Transverse colon (tissue), 4 donors: ENCODE measurements at regions not wholly inside any gene's neighbourhood (a gene's known extent, or its start where the extent isn't known, plus 50 kb on each side); places are given as distances from the start of the nearest gene placed in this dataset.

Experiments used
- DNase-seq: peaks from one replicate; pipeline ENCODE4 v3.0.0-alpha.2; 2019
- H3K27ac ChIP-seq, 4 donors: fragments of 200-600 bp; sonication (generic); 2 replicates each; pipeline ENCODE4 v1.5.1; 2016 to 2018; ENCODE audit warnings: inconsistent platforms in 4 of 4
- H3K27me3 ChIP-seq: fragments of 200-600 bp; sonication (generic); 2 replicates; pipeline ENCODE4 v1.5.1; 2017; ENCODE audit warnings: inconsistent platforms
- H3K36me3 ChIP-seq, 4 donors: fragments of 200-600 bp; sonication (generic); 2 replicates each; pipeline ENCODE4 v1.5.1; 2017 to 2019; ENCODE audit warnings: inconsistent platforms in 4 of 4
- H3K4me1 ChIP-seq, 4 donors: fragments of 200-600 bp; sonication (generic); 2 replicates each; pipeline ENCODE4 v1.5.1; 2017 to 2020; ENCODE audit warnings: inconsistent platforms in 4 of 4
- H3K4me3 ChIP-seq, 4 donors: fragments of 200-600 bp; sonication (generic); 1 replicate in 1 of 4; 2 replicates in 3 of 4; pipeline versions ENCODE4 v1.5.1 to v1.6.1; 2017 to 2019; ENCODE audit warnings: inconsistent platforms in 4 of 4
- H3K9me3 ChIP-seq, 2 donors: fragments of 200-600 bp; sonication (generic); 2 replicates each; pipeline ENCODE4 v1.5.1; 2017 to 2019; ENCODE audit warnings: inconsistent platforms in 2 of 2
- EP300 ChIP-seq: sonication (generic); formaldehyde crosslinking; IDR thresholded peaks from one replicate; pipeline ENCODE4 v1.6.1; 2017; ENCODE audit warnings: antibody characterized with exemption, low read depth
- POLR2A ChIP-seq: fragments of 450-650 bp; IDR thresholded peaks from one replicate; pipeline ENCODE4 v1.6.1; 2016; ENCODE audit warnings: antibody characterized with exemption, mild to moderate bottlenecking, moderate library complexity
- POLR2AphosphoS5 ChIP-seq, 3 donors: sonication (generic); formaldehyde crosslinking; IDR thresholded peaks; one replicate each; pipeline ENCODE4 v1.6.1; 2016; ENCODE audit warnings: antibody characterized with exemption in 3 of 3
- WGBS, 2 donors: methylation state at CpG; one replicate each; pipeline ENCODE4 v1.1.5; 2018; ENCODE audit warnings: low coverage in 1 of 2; 5-methylcytosine and 5-hydroxymethylcytosine counted together
- in situ Hi-C, 4 donors: fragments of 200-750 bp; cut with MboI; loops; one replicate each; pipeline versions ENCODE4 v1.15.0 to v1.15.1; 2017; ENCODE audit warnings: low sequenced_read_pairs in 3 of 4, low pct_ligation_motif_present in 1 of 4, low pct_unique_long_range_greater_than_20kb in 1 of 4
- intact Hi-C: fragments of 100-400 bp; cut with DNase I; formaldehyde crosslinking; loops from one replicate; pipeline ENCODE4 v1.15.1; 2023; ENCODE audit warnings: low total_unique reads
- TF ChIP-seq, protein P1 (sequence below), 5 experiments: fragments of 200-600 bp in 3 of 5; fragments of 450-650 bp in 2 of 5; sonication (generic) in 3 of 5; IDR thresholded peaks; 1 replicate in 2 of 5; 2 replicates in 3 of 5; pipeline ENCODE4 v1.5.1; 2016 to 2017; ENCODE audit warnings: antibody characterized with exemption in 5 of 5, inconsistent platforms in 3 of 5, mild to moderate bottlenecking in 2 of 5, moderate library complexity in 1 of 5

DNA sequence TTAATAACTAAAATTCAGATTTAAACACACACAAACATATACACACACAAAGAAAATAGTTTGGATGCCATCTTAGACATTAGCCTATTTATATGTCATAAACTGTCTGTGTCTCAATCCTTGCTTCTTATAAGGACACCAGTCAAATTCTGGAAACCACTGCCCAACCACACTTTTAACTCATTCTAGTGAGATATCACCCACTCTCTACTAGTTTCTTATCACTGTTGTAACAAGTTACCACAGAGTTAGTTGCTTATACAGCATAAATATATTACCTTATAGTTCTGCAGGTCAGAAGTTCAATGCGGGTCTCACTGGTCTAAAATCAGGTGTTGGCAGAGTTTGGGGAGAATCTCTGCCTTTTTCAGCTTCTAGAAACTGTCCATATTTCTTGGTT is 239.1 kb downstream of the MTX2 start:
- peaks cover 0 to 17% (median 10%) of the 10 kb centered on the region in 4 donors for H3K4me1 ChIP-seq
- TF ChIP-seq, protein P1, sequence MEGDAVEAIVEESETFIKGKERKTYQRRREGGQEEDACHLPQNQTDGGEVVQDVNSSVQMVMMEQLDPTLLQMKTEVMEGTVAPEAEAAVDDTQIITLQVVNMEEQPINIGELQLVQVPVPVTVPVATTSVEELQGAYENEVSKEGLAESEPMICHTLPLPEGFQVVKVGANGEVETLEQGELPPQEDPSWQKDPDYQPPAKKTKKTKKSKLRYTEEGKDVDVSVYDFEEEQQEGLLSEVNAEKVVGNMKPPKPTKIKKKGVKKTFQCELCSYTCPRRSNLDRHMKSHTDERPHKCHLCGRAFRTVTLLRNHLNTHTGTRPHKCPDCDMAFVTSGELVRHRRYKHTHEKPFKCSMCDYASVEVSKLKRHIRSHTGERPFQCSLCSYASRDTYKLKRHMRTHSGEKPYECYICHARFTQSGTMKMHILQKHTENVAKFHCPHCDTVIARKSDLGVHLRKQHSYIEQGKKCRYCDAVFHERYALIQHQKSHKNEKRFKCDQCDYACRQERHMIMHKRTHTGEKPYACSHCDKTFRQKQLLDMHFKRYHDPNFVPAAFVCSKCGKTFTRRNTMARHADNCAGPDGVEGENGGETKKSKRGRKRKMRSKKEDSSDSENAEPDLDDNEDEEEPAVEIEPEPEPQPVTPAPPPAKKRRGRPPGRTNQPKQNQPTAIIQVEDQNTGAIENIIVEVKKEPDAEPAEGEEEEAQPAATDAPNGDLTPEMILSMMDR (IDR thresholded peaks at IDR 0.05): no peak
- TF ChIP-seq POLR2A (no peak), POLR2AphosphoS5 (IDR thresholded peaks at IDR 0.05) (no peak), EP300 (no peak)
- DNase-seq: no peak
- no peaks in the 10 kb centered on the region for H3K9me3 ChIP-seq
- intact Hi-C loops: no loop called here
- no peaks in the 10 kb centered on the region for H3K36me3 ChIP-seq
- in situ Hi-C loops: no loop called here
- no peak overlapping the region for H3K4me3 ChIP-seq
- no peak overlapping the region for H3K27ac ChIP-seq
- no peaks in the 10 kb centered on the region for H3K27me3 ChIP-seq
- WGBS, 2 donors: 92 to 100% methylated on average over 1 of the region's 1 CpG

DNA sequence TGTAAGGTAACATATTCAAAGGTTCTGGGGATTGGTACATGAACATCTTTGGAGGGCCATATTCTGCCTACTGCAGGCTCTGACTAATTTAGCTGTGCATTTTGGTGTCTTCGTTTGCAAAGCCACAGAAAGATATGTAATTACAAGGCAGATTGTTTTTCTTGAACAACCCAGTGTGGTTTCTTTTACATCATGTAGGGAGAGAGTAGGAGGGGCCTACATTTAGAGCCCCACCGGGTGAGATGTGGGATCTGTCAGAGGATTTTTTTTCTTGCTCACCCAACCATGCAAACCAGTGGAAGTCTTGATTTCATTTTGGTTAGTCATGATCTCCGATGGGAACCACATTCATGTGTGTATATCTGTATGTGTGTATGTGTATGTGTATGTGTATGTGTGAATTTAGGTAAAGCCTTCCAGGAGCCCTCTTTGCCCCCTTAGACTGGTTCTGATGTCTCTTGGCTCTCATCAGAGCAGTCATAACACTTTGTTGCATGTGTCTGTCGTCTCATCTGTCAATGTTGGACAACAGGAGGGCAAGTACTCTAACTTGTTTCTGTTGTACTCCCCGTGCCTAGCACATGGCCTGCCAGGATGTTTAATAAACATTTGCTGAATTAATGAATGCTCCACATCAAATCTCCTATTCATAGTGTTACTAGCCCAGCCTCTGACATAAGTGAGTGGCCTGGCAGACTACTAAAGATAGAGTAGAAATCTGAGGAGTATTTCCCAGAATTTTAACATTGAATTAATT is 239.9 kb downstream of the MTX2 start:
- no peak overlapping the region for H3K27ac ChIP-seq

DNA sequence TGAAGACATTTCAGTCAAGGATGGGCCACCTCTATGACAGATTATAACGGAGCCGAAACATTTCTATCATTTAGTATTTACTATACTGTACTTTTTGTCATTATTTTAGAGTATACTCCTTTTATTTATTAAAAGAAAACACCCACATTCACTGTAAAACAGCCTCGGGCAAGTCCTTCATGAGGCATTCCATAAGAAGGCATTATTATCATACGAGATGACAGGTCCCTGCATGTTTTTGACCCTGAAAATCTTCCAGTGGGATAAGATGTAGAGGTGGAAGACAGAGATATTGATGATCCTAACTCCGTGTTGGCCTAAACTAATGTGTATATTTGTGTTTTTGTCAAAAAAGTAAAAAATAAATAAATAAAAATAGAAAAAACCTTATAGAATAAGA is 245.0 kb downstream of the MTX2 start:
- intact Hi-C loops (no loop called here), in situ Hi-C loops (no loop called here)
- TF ChIP-seq, protein P1 (IDR thresholded peaks at IDR 0.05): no peak
- TF ChIP-seq POLR2A: no peak
- no peak for TF ChIP-seq EP300
- no peak for TF ChIP-seq POLR2AphosphoS5 (IDR thresholded peaks at IDR 0.05)
- WGBS, 2 donors: 75 to 94% methylated on average over 5 of the region's 5 CpGs
- H3K27ac ChIP-seq: no peak overlapping the region
- H3K27me3 ChIP-seq: no peaks in the 10 kb centered on the region
- no peak for DNase-seq
- no peak overlapping the region for H3K4me3 ChIP-seq
- no peaks in the 10 kb centered on the region for H3K9me3 ChIP-seq
- H3K36me3 ChIP-seq: no peaks in the 10 kb centered on the region
- H3K4me1 ChIP-seq: no peaks in the 10 kb centered on the region

More for the DNA sequence above, 239.9 kb downstream of the MTX2 start:
- in situ Hi-C loops (no loop called here), intact Hi-C loops (no loop called here)
- no peaks in the 10 kb centered on the region for H3K9me3 ChIP-seq
- WGBS, 2 donors: 72 to 86% methylated on average over 5 of the region's 5 CpGs
- no peak overlapping the region for H3K4me3 ChIP-seq
- DNase-seq: no peak
- TF ChIP-seq POLR2A (no peak), POLR2AphosphoS5 (IDR thresholded peaks at IDR 0.05) (no peak), EP300 (no peak)
- TF ChIP-seq, protein P1 (IDR thresholded peaks at IDR 0.05): no peak
- peaks cover 0 to 9% (median 5%) of the 10 kb centered on the region in 4 donors for H3K4me1 ChIP-seq
- no peaks in the 10 kb centered on the region for H3K36me3 ChIP-seq
- H3K27me3 ChIP-seq: no peaks in the 10 kb centered on the region

DNA sequence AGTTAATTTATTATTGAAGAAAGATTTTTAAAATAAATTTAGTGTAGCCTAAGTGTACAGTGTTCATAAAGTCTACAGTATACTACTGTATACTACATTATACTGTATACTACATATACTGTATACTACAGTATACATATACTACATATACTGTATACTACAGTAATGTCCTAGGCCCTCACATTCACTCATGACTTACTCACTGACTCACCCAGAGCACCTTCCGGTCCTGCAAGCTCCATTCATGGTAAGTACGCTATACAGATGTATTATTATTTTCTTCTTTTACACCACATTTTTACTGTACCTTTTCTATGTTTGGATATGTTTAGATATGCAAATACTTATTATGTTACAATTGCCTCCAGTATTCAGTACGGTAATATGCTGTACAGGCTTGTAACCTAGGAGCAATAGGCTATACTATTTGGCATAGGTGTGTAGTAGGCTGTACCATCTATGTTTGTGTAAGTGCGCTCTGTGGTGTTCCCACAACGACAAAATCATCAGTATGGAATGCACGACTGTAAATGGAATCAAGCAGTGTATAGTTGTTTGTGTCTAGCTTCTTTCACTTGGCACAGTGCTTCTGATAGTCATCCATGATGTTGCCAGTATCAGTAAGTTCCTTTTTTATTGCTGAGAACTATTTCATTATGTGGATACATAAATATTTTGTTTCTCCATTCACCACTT is 245.7 kb downstream of the MTX2 start:
- 87 to 89% methylated on average over 5 to 6 of the region's 6 CpGs for WGBS, 2 donors
- H3K9me3 ChIP-seq: no peaks in the 10 kb centered on the region
- no peak for DNase-seq
- no peak overlapping the region for H3K27ac ChIP-seq
- H3K36me3 ChIP-seq: no peaks in the 10 kb centered on the region
- no peaks in the 10 kb centered on the region for H3K27me3 ChIP-seq
- in situ Hi-C loops (no loop called here), intact Hi-C loops (no loop called here)
- H3K4me1 ChIP-seq: no peaks in the 10 kb centered on the region
- TF ChIP-seq, protein P1 (IDR thresholded peaks at IDR 0.05): no peak
- TF ChIP-seq POLR2A: no peak
- TF ChIP-seq EP300: no peak
- no peak for TF ChIP-seq POLR2AphosphoS5 (IDR thresholded peaks at IDR 0.05)
- no peak overlapping the region for H3K4me3 ChIP-seq
